HG03575 (cell line): ENCODE measurements at regions not wholly inside any gene's neighbourhood (a gene's known extent, or its start where the extent isn't known, plus 50 kb on each side); places are given as distances from the start of the nearest gene placed in this dataset.
"Not testable (repeated sequence)": the region's sequence is repeated elsewhere in the genome, so short reads cannot be mapped to it uniquely, and the experiment has no call there.

Source experiments
- ATAC-seq: cut with Tn5 transposase; IDR thresholded peaks from one replicate; pipeline ENCODE4 v1.9.1; 2021; ENCODE audit not compliant: unreplicated experiment, insufficient number of reproducible peaks, low FRiP score; ENCODE audit errors: extremely low read depth

DNA sequence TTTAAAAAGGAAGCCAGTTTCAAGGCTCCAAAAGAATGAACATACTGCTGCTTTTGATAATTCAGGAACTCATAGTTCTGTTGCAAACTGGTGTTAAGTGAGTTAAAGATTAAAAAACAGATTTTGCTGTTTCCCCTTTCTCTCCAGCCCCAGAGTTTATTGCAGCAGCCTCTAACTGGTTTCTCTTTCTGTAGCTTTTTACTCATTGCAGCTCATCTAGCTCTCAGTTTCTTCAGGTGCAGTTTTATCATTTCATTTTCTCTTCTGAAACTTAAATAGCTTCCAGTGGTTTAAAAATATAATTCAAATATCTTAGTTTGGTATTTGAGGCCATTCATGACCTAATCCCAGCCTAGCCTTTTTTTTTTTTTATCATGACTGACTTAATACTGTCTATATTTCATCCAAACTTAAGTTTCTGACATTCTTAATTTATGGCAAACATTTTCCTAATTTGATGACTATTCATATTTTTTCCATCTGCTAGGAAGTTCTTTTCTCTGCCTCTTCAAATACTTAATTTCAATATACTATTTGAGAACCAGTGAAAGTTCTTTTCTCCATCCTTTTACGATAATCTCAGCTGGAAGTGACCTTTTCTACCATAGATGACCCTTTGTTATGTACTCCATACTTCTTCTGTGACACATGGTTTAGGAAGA lies 252.7 kb upstream of the GRIA1 start:
- ATAC-seq = peak; percentile 78

DNA sequence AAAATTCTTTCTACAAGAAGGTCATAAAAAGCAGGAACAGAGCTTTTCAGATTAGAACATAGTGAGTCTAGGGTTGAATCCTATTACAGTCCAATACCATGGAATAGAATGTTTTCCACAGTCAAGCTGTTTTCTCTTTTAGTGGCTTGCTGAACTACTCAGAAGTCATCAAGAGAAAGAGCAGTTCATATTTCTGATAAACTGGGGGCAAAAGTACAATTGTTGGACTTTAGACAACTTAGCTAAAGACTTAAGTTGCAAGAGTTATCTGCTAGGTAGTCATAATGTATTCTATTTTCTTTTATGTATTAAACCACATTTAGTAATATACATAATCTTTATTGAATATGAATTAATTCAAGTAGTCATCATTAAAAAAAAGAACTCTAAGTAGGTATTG lies 233.1 kb upstream of the GRIA1 start:
- no peak for ATAC-seq

DNA sequence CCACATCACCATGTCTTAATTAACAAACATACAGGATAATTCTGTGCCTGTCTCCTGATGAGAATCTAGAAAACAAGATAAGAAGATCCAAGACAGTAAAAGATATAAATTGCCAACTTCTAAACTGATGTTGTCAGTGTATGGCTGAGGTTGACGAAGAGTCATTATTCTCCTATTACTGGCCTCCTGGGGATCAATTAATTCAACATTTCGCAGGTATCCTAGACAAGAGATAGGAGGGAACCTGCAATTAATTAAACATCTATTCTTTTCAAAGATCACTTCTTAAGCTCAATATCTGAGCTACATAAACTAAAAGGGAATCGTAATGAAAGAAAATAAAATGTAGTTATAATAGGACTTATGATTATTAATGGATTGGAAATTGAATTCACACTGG lies 232.0 kb upstream of the GRIA1 start:
- ATAC-seq = no peak

DNA sequence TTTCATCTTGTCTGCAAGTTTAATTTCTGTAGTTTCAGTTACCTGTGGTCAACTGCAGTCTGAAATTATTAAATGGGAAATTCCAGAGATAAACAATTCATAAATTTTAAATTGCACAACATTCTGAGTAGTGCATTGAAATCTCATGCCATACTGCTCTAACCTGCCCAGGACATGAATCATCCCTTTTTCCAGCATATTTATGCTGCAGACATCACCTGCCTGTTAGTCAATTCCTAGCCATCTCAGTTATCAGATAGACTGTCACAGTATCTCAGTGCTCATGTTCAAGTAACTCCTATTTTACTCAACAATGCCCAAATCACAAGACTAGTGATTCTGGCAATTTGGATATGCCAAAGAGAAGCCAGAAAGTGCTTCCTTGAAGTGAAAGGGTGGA lies 223.0 kb upstream of the GRIA1 start:
- no peak for ATAC-seq

DNA sequence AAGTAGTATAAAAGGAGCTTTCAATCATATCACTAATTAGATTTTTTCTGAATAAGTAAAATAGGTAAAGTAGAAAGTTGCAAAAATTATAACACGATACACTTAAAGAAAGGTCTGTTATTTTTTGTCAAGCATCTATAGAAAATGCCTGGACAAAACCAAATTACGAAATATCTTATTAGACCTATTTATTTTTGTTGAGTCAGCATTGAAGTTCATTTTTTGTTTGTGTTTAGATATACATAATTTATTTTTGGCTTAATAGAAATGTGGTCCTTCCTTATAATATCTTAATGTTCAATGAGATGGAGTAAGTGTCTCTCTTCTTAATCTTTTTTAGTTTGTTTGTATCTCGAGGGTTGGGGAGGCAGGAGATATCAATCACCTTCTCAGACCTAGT lies 214.8 kb upstream of the GRIA1 start:
- no peak for ATAC-seq

DNA sequence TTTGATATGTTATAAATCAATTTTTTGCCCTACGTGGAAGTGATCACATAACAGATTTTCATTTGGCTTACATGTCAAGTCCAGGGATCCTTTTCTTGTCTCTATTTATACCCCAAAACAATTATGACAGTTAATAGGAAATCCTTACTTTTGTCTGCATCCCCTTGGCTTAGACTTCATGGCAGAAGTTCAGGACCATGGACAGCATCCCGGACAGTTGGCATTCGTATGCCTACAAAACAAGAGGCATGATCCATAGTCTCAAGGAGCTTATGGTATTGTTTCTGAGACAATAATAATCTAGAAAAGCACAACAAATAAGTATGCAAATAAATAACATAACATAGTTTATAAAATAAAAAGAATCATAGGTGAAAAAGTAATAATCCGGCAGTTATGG lies 214.3 kb upstream of the GRIA1 start:
- no peak for ATAC-seq

DNA sequence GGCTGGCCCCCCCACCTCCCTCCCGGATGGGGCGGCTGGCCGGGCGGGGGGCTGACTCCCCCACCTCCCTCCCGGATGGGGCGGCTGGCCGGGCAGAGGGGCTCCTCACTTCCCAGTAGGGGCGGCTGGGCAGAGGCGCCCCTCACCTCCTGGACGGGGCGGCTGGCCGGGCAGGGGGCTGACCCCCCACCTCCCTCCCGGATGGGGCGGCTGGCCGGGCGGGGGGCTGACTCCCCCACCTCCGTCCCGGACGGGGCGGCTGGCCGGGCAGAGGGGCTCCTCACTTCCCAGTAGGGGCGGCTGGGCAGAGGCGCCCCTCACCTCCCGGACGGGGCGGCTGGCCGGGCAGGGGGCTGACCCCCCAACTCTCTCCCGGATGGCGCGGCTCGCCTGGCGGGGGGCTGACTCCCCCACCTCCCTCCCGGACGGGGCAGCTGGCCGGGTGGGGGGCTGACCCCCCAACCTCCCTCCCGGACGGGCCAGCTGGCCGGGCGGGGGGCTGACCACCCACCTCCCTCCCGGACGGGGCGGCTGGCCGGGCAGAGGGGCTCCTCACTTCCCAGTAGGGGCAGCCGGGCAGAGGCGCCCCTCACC lies 194.1 kb upstream of the GRIA1 start:
- not testable (repeated sequence) for ATAC-seq

DNA sequence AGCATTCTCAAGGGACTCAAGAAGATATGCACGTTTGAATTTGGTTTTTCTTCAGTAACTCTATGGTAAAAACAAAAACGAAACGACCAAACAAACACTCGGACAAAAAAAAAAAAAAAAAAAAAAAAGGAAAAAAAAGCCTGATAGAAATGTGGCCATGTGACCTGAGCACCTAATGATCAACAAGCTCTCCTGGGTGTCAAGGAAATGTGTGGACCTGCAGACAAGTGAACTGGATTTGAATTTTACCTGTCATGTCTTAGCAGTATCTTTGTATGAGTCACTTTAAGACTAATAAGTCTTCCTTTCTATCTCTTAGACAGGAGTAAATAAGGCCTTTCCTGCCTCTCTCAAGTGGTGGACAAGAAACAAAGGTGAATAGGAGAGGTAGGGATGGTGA lies 190.6 kb upstream of the GRIA1 start:
- ATAC-seq = no peak

DNA sequence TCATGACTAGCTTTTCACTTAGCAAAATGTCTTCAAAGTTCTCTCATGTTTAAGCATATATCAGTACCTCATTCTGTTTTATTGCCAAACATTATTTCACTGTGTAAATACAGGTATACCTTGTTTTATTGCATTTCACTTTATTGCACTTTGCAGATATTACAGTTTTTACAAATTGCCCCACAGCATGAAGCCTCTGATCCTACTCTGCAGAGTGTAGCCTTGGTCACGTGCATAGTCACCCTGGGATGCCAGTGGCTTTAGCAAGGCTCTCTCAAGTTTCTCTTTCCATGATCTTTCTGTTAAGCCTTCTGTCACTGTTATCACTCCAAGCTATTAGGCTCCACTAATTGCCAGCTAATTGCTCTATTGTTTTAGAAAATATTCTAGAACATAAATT lies 182.2 kb upstream of the GRIA1 start:
- no peak for ATAC-seq

DNA sequence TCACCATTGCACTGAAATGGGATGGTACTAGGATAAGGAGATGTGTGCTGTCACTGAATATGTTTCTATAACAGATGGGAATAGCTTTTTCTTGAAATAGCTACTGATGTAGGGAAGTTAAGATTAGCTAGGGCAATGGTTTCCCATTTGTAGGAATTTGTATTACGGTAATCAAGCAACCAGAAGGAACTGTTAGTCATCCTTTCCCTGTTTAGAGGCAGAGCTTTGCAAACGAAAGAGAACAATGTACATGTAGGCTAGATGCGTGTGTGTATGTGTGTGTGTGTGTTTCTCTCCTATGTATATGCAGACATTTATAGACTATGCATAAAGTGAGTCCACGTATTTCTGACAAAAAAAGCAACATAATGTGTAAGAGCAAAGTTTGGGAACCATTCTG lies 171.9 kb upstream of the GRIA1 start:
- no peak for ATAC-seq

DNA sequence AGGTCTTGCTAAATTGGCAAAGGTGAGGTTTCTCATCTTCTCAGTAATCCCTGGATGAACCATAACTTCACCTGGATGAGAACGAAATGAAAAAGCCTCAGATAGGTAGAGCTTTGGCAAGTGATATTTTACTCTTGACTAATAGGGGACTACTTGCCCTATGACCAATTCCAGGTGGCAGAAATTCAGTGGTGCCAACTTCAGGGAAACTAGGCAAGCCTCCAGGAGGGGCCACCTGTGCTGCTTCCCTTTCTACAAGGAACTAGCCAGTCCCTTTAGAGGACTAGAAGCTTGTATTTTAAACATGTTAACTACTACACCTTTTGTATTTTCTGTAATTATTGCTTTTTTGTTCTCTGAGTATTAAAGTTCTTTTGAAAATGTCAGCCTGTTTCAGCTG lies 169.0 kb upstream of the GRIA1 start:
- ATAC-seq = no peak

DNA sequence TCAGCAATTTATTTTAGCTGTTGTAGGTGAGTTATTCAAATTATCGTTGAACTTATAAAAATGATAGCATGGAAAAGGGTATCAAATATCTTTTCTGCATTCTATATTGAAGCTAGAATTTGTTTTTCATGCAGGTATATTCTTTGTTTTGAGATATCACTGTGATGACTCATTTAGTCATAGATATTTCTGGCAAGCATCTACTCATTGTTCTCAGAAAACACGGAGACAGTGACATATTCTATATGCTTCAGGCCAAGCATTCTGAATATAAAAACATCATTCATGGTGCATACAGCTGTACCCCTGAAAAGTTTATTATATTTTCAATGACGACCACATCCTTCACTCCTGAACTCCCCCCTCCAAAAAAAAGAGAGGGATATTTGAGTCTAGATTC lies 150.3 kb upstream of the GRIA1 start:
- no peak for ATAC-seq

DNA sequence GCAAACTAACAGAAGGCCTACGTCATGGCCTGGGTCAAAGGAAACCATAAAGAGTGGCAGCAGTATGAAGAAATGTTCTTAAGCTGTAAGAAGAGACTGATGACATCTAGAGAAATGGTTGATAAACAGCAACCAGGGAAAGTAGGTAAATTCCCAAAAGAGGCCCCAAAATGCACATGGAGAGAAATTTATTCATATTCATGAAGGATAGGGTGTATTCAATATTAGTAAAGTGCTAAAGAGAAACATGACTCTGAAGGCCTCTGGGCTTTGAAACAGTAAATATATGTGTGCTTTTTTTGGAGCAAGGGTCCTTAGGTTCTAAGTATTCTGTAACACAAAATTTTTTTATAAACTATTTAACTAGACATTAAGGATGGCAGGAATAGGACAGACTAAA lies 149.7 kb upstream of the GRIA1 start:
- no peak for ATAC-seq

DNA sequence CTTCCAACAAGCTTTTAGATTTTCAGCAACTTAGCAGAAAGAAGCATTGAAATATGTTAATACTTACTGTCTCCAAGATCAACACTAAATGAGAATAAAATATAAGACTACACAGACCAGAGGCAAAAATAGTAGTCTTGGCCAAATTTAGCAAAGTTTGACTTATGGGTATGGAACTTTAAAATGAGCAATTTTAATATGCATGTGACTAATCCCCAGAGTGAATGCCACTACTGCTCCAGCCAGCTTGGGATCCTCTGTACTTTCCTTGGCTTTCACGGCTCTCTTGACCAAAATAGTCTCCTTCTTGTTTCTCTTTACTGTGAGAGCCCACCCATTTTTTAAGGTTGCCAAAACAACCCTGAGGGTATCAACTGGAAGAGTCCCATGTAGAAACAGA lies 148.0 kb upstream of the GRIA1 start:
- ATAC-seq = no peak

DNA sequence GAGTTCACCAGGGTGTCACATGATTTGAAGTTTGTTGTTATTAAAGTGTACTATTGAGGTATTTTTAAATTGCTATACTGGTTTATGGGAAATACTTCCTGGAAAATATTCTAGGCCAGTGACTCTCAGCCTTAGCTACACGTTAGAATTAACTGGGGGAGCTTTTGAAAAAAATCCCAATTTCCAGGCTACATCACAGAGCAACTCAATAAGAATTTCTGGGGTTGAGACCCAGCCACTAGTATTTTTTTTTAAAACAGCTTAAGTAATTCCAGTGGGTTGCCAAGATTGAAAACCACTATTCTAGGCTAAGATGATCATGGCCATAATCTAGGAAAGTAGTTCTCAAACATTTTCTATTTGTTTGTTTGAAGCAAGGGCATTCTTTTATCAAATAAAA lies 142.9 kb upstream of the GRIA1 start:
- no peak for ATAC-seq

DNA sequence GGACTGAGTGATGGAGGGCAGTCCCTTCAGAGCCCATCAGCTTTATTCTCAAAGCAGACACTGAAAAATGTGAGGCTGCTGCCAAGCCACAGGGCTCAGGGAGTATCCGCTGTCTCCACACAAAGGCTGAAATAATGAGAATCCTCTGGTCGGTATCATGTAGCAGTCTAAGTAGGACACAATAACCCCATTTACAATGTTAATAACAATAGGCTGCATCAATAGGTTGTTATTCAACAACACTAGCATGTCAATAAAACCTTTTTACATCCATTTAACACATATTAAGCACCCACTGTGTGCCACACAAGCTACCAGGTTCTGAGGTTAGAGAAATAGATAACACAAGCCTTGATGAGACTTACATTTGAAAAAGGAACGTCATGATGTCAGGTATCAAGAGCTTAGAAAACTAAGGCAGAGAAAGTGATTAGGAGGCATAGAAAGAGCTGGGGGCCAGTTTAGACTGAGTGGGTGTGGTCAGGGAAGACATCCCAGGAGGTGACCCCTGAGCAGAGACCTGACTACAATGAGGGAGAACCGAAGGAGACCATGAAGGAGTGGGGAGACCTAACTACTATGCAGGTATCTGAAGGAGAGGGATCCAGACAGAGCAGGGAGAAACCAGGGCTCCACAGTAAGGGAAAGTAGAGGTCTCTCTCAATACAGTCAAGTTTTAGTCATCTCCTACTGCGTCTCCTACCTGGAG lies 140.1 kb upstream of the GRIA1 start:
- no peak for ATAC-seq

DNA sequence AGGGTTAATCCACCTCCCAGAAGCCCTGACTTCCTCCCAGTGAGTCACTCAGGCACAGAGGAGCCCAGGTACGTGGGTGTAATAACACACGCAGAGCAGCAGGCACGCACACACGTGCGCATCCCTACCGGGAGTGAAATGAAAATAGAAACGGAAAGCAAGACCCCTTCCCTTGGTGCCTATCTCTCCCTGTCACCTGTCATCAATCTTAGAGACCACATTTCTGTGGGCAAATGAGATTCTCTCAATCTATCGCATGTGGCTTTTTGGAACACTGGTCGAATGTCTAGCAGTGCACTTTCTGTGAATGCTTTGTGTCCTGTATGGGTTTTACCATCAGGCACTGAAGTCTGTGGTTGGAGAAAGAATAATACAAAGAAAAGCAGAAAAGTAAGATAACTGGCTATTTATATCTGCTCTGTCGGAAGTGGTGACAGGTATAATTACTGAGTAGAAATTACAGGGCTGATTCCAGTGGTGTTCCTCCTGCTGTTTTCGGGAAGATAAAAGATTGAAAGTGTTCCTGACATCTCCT lies 137.7 kb upstream of the GRIA1 start:
- peak; percentile 77 for ATAC-seq

DNA sequence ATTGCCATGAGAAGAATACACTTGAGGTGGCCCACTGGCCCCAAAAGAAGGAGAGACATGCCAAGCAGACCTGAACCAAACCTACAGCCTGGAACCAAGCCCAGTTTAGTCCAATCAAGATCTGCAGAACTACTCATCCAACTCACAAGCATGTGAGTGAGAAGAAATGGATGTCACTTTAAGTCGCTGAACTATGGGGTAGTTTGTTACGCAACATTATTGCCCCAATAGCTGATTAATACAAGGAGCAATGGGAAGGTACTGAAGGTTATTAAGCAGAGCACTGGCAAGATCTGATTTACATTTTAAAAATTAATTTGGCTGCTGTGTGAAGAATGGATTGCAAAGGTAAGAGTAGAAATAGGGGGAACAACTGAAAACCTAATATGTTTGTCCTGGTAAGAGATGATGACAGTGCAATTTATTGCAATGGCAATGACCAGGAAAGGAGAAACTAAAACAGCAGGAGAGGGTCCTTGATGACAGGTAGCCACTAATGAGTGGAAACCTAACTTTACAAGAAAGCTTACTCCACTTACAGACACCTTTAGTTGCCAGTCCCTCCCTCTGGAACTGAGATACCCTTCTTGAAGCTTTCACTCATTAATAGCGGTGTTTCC lies 132.9 kb upstream of the GRIA1 start:
- ATAC-seq = no peak

DNA sequence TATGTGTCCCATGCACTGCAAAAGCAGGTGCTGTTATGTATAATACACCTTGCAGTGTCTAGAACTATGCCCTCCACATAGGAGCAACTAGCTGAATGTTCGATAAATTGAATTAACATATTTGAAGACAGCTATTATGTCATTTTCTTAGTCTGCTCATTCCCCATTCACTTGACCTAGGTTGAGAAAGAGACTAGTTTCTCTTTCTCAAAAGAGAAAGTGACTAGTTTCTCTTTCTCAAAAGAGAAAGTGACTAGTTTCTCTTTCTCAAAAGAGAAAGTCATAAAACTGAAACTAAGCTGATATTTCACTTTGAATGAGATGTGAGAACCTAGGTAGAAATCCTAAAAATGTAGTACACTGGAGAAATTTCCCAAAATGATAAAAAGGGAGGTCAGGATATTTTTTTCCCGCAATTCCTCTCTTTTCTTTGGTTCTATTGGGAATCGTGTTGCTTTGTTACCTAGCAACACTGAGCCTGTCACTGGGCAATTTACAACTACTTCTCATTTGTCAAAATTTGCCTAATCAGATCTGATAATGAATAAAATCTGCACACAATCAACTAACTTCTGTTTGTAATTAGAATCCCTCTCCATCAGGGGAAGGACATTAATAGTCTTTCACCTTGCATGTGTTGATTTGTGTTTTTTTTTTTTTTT lies 132.0 kb upstream of the GRIA1 start:
- peak; percentile 84 for ATAC-seq
